ENCODE measurements at regions not wholly inside any gene's neighbourhood (a gene's known extent, or its start where the extent isn't known, plus 50 kb on each side); places are given as distances from the start of the nearest gene placed in this dataset.
"Not testable (repeated sequence)": the region's sequence is repeated elsewhere in the genome, so short reads cannot be mapped to it uniquely, and the experiment has no call there.

DNA sequence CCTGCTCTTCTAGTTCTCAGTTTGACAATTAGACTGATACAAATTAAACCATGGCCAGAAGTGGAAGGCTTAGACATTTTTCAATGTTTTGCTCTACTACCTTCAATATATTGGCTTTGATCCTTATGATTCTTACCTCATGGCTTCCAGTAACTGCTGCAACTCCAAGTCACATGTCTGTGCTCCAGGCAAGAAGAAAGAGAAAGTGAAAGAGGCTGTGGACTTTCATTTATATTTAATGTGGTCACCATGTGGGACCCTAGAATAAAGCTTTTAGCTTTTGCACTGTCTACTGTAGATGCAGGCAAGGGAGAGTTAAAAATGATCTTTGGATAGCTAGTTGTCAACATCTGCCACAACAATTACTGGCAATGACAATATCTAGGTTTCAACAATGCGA lies 214.3 kb upstream of the PDE3A start:
- TF ChIP-seq, protein P1, sequence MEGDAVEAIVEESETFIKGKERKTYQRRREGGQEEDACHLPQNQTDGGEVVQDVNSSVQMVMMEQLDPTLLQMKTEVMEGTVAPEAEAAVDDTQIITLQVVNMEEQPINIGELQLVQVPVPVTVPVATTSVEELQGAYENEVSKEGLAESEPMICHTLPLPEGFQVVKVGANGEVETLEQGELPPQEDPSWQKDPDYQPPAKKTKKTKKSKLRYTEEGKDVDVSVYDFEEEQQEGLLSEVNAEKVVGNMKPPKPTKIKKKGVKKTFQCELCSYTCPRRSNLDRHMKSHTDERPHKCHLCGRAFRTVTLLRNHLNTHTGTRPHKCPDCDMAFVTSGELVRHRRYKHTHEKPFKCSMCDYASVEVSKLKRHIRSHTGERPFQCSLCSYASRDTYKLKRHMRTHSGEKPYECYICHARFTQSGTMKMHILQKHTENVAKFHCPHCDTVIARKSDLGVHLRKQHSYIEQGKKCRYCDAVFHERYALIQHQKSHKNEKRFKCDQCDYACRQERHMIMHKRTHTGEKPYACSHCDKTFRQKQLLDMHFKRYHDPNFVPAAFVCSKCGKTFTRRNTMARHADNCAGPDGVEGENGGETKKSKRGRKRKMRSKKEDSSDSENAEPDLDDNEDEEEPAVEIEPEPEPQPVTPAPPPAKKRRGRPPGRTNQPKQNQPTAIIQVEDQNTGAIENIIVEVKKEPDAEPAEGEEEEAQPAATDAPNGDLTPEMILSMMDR (IDR thresholded peaks at IDR 0.05; ENCODE audit: extremely low read depth, missing control alignments) = no peak
- DNase-seq (ENCODE audit: low spot score) = no peak

DNA sequence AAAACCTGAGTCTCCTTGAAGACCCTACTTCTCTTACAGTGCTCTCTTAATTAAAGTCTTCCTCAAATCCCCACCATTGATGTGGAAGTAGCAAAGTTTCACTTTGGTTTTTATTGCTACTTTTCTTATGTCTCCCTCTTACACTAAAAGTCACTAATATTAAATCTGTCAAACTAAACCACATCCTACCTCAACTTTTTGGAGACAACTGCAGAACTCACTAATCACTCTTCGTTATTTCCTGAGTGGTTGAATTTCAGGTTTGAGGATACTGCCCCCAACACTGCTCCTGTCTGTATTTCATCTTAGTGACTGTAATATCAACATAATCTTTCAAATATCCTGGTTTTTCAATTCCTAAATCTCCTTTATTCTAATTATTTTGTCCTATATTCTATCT lies 213.0 kb upstream of the PDE3A start:
- TF ChIP-seq, protein P1 (IDR thresholded peaks at IDR 0.05; ENCODE audit: extremely low read depth, missing control alignments) = no peak

DNA sequence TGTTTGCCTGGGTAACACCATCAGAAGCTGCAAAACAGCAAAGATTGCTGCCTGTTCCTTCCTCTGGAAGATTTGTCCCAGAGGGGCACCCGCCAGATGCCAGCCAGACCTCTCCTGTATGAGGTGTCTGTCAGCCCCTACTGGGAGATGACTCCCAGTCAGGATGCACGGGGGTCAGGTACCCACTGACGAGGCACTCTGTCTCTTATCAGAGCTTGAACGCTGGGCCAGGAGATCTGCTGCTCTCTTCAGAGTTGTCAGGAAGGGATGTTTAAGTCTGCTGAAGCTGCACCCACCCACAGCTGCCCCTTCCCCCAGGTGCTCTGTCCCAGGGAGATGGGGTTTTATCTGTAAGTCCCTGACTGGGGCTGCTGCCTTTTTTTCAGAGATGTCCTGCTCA lies 207.4 kb upstream of the PDE3A start:
- not testable (repeated sequence) for DNase-seq (ENCODE audit: low spot score)

More for the DNA sequence above, 213.0 kb upstream of the PDE3A start:
- no peak for DNase-seq (ENCODE audit: low spot score)

DNA sequence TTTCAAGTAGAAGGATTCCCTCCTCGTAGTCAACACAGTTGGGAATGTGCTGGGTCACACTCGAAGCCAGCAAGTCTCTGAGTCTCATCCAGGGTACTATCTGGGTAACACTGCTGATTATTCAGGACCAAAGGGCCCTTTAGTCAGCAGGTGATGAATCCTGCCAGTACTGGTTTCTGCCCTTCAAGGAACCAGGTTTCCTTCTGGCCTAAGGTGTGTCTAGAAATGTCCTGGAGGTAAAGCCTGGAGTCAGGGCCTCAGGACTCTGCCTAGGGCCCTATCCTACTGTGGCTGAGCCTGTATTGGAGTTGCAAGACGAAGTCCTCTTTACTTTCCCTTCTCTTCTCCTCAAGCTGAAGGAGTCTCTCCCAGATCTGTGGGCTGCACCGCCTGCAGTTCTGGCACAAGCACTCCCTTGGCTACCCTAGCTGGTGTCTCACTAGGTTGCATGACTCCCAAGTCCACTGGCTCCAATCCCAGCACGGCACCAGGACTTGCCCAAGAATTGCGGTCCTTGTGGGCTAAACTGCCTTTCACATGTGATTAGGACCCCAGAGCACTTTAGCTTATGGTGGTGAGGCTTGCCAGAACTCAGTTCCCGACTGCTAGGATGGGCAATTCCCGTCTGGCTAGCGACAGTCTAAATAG lies 193.7 kb upstream of the PDE3A start:
- TF ChIP-seq, protein P1 (IDR thresholded peaks at IDR 0.05; ENCODE audit: extremely low read depth, missing control alignments) = no peak
- DNase-seq (ENCODE audit: low spot score) = no peak

DNA sequence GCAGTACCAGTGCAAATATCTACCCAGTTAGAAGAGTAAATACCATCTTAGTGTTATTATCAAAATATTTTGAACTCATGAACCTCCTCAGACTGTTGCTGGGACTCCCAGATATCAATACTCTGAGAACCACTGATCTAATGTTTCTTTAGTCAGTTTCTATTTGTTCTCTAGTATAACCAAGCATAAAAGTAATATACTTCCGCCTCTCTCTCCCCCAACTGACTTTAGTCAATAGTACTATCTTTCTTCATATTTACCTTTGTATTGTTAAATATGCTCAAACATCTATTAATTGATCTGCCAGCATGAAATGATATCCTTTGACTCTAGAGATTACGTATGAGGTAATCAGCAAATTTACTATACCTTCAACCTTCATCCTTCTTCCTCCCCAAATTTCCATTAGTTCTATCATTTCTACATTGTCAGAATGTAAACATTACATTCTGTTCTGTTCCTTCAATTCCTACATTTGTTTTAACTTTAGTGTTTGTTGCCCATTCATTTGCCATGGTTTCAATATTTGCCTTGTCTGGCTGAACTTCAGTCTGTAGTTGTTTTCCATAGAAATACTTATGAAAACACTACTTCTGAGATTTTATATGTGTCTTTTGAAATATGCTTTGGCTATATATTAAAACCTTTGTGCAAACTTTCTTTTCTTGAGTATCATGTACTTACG lies 192.5 kb upstream of the PDE3A start:
- TF ChIP-seq, protein P1 (IDR thresholded peaks at IDR 0.05; ENCODE audit: extremely low read depth, missing control alignments) = no peak
- DNase-seq (ENCODE audit: low spot score) = no peak

DNA sequence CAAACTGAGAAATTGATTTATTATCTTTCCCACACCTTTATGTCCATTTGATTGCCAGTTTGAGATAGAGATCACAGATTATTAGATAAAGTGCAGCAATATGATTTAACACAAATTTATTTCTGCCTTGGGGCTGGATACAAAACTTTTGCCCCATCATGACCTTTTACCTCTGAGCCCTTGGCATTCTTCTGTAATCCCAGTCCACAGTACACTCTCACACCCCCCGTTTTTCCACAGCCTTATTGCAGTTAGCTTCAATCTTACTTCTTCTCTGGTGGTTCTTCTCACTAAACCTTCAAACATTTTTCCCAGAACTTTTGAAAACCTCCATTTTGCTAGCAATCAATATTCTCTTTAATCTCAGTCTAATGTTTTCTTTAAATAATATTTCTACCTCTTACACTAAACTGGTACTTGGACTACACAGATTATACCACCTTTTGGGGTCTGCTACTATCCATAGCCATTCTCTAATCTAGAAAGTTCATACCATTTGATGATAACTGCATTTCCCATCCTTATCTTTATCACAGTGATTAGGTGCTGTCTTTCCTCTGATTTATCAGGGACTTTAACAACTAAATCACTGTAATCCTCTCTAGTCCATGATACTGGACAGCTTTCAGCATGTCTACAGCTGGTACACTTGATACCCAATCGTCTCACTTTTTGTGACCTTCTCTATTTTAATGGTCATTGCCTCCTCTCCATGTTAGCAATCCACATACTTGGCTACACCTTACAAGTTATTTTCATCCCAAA lies 186.7 kb upstream of the PDE3A start:
- TF ChIP-seq, protein P1 (IDR thresholded peaks at IDR 0.05; ENCODE audit: extremely low read depth, missing control alignments) = no peak
- no peak for DNase-seq (ENCODE audit: low spot score)

DNA sequence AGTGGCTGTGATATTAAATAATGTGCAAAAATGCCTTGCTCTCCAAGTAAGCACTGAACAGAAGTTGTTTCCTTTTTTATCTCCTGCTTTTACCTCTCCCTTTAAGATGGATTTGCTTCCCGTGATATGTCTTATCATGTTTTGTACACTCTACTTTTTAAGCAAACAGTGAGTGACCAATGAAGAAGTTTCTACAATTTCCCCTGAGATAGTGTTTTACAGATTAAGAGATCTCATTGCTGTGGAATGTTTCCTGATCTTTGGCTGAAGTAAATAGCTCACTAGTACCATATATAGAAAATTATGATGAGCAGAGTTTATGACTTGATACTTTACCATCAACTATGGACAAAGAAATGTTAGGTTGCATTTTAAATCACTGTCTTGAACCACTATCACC lies 184.8 kb upstream of the PDE3A start:
- DNase-seq (ENCODE audit: low spot score) = no peak
- TF ChIP-seq, protein P1 (IDR thresholded peaks at IDR 0.05; ENCODE audit: extremely low read depth, missing control alignments) = no peak
